ENCODE measurements at regions not wholly inside any gene's neighbourhood (a gene's known extent, or its start where the extent isn't known, plus 50 kb on each side); places are given as distances from the start of the nearest gene placed in this dataset.
"Not testable (repeated sequence)": the region's sequence is repeated elsewhere in the genome, so short reads cannot be mapped to it uniquely, and the experiment has no call there.

GRCh38 chr6:115190534-115190933 is 847.7 kb upstream of the HS3ST5 start (continued):
- TF ChIP-seq CTCF (conservative IDR thresholded peaks at IDR 0.05; ENCODE audit: low read depth in 2 of 2) (no peak), CREB1 (CRISPR knock-in tag; IDR thresholded peaks at IDR 0.05; ENCODE audit: low read depth) (no peak), JUNB (IDR thresholded peaks at IDR 0.05; ENCODE audit: unreplicated experiment) (no peak), POLR2AphosphoS5 (IDR thresholded peaks at IDR 0.05; ENCODE audit: low read depth) (no peak)

- H3K9me3 Mint-ChIP-seq; H3K79me2 ChIP-seq (replicated peaks; ENCODE audit: insufficient read depth): not testable (repeated sequence)
Measured at GRCh38 chr6:115175456-115175855, 832.6 kb upstream of the HS3ST5 start.

GRCh38 chr6:115165912-115166311 is 823.1 kb upstream of the HS3ST5 start:
- not testable (repeated sequence) for H3K4me1 ChIP-seq (ENCODE audit: insufficient read depth); H3K27ac Mint-ChIP-seq; H3F3A ChIP-seq (replicated peaks; ENCODE audit: low read depth); H3K36me3 Mint-ChIP-seq (ENCODE audit: low read depth); H4K20me1 ChIP-seq (replicated peaks; ENCODE audit: insufficient read depth); H3K4me3 Mint-ChIP-seq; H3K27ac ChIP-seq (ENCODE audit: low read depth); H3K4me1 Mint-ChIP-seq; H3K9me2 ChIP-seq (ENCODE audit: insufficient read depth); H3K9me3 Mint-ChIP-seq; H3K79me2 ChIP-seq (replicated peaks; ENCODE audit: insufficient read depth); H3K4me3 ChIP-seq; H3K36me3 ChIP-seq (ENCODE audit: insufficient read depth); H3K27me3 Mint-ChIP-seq (ENCODE audit: insufficient read depth, low read depth, poor library complexity); H3K4me2 ChIP-seq; H2AFZ ChIP-seq; H3K27me3 ChIP-seq (ENCODE audit: insufficient read depth)
- DNase-seq (ENCODE audit: low spot score) (peak; percentile 70), ATAC-seq (peak; percentile 54)
- TF ChIP-seq ZNF462 (CRISPR knock-in tag; IDR thresholded peaks at IDR 0.05): peak; percentile 68; the same call in 1 of the 2 replicates
- TF ChIP-seq CTCF (conservative IDR thresholded peaks at IDR 0.05; ENCODE audit: low read depth in 2 of 2): peak; percentile 55 to 78

More at GRCh38 chr6:115175456-115175855, 832.6 kb upstream of the HS3ST5 start:
- not testable (repeated sequence) for H3K9me2 ChIP-seq (ENCODE audit: insufficient read depth); H3K27me3 ChIP-seq (ENCODE audit: insufficient read depth); H3K4me1 ChIP-seq (ENCODE audit: insufficient read depth); H3K27ac Mint-ChIP-seq; H3K27ac ChIP-seq (ENCODE audit: low read depth); H3F3A ChIP-seq (replicated peaks; ENCODE audit: low read depth); H3K27me3 Mint-ChIP-seq (ENCODE audit: insufficient read depth, low read depth, poor library complexity); H3K4me3 Mint-ChIP-seq; H3K4me3 ChIP-seq; ATAC-seq; H2AFZ ChIP-seq; H4K20me1 ChIP-seq (replicated peaks; ENCODE audit: insufficient read depth); H3K4me2 ChIP-seq; H3K36me3 Mint-ChIP-seq (ENCODE audit: low read depth); H3K4me1 Mint-ChIP-seq; H3K36me3 ChIP-seq (ENCODE audit: insufficient read depth); DNase-seq (ENCODE audit: low spot score)

Measured in GM23338 (cell line).